T-cell (primary cell): ENCODE measurements at regions not wholly inside any gene's neighbourhood (a gene's known extent, or its start where the extent isn't known, plus 50 kb on each side); places are given as distances from the start of the nearest gene placed in this dataset.

ENCODE experiments used
- ATAC-seq, 4 experiments: fragments of 200-7000 bp in 3 of 4; fragments of 150-1000 bp in 1 of 4; cut with Tn5 transposase; replicated peaks in 1 of 4; 1 replicate in 3 of 4; 2 replicates in 1 of 4; pipeline ENCODE4 v1.10.0; 2021; ENCODE audit warnings: moderate library complexity in 3 of 4, mild to moderate bottlenecking in 2 of 4, moderate number of reproducible peaks in 1 of 4
- CTCF ChIA-PET, 2 donors: fragments of 300-600 bp; sonication (Branson Sonifier 250); formaldehyde crosslinking; loops; one replicate each; lab custom pipeline; 2022; ENCODE audit warnings: antibody characterized with exemption in 2 of 2; lab: Charles Lee
- POLR2A ChIA-PET, 2 donors: fragments of 300-600 bp; sonication (Branson Sonifier 250); formaldehyde crosslinking; loops; one replicate each; lab custom pipeline; 2022; ENCODE audit warnings: antibody characterized with exemption in 2 of 2; lab: Charles Lee
- DNase-seq, 35 experiments: peaks; one replicate each; pipeline versions ENCODE4 v3.0.0 to v3.0.0-alpha.2; 2013 to 2023
- H3K27ac ChIP-seq: one replicate; pipeline ENCODE4 v1.5.1; 2013; ENCODE audit warnings: low read length
- H3K27me3 ChIP-seq, 2 experiments: replicated peaks in 1 of 2; 1 replicate in 1 of 2; 2 replicates in 1 of 2; pipeline versions ENCODE4 v1.6.1 to v1.7.0; 2013; ENCODE audit warnings: low read length in 1 of 2, mixed read lengths in 1 of 2; ENCODE audit not compliant: control insufficient read depth in 2 of 2, insufficient read depth in 2 of 2; ENCODE audit errors: extremely low read depth in 1 of 2
- H3K36me3 ChIP-seq, 2 donors: 1 replicate in 1 of 2; 2 replicates in 1 of 2; pipeline versions ENCODE4 v1.6.1 to v1.7.0; 2013; ENCODE audit warnings: low read length in 1 of 2; ENCODE audit not compliant: control insufficient read depth in 2 of 2, insufficient read depth in 1 of 2; ENCODE audit errors: extremely low read depth in 1 of 2
- H3K4me1 ChIP-seq, 2 experiments: 1 replicate in 1 of 2; 2 replicates in 1 of 2; pipeline versions ENCODE4 v1.6.1 to v1.7.0; 2013; ENCODE audit warnings: low read length in 2 of 2, mixed read lengths in 1 of 2; ENCODE audit not compliant: insufficient read depth in 2 of 2, control insufficient read depth in 1 of 2; ENCODE audit errors: extremely low read depth in 1 of 2
- H3K4me3 ChIP-seq, 2 donors: 1 replicate in 1 of 2; 2 replicates in 1 of 2; pipeline versions ENCODE4 v1.5.1 to v1.7.0; 2013; ENCODE audit warnings: mild to moderate bottlenecking in 2 of 2, low read length in 1 of 2, moderate library complexity in 1 of 2; ENCODE audit not compliant: control insufficient read depth in 1 of 2; ENCODE audit errors: extremely low read depth in 1 of 2
- H3K9me3 ChIP-seq: 2 replicates; pipeline ENCODE4 v1.7.0; 2013
- H3K27ac Mint-ChIP-seq, 2 donors: one replicate each; pipeline ENCODE4 v1.8.0; 2020 to 2021; ENCODE audit warnings: mild to moderate bottlenecking in 2 of 2, mixed read lengths in 2 of 2
- H3K27me3 Mint-ChIP-seq, 2 donors: one replicate each; pipeline ENCODE4 v1.8.0; 2021 to 2022; ENCODE audit warnings: mixed read lengths in 2 of 2
- H3K36me3 Mint-ChIP-seq: one replicate; pipeline ENCODE4 v1.8.0; 2021; ENCODE audit warnings: mixed read lengths
- H3K4me1 Mint-ChIP-seq, 3 donors: one replicate each; pipeline ENCODE4 v1.8.0; 2020 to 2022; ENCODE audit warnings: mixed read lengths in 3 of 3, mild to moderate bottlenecking in 1 of 3
- H3K4me3 Mint-ChIP-seq, 3 donors: one replicate each; pipeline ENCODE4 v1.8.0; 2020 to 2022; ENCODE audit warnings: mild to moderate bottlenecking in 3 of 3, mixed read lengths in 3 of 3, moderate library complexity in 3 of 3
- H3K9me3 Mint-ChIP-seq, 3 donors: one replicate each; pipeline ENCODE4 v1.8.0; 2020 to 2022; ENCODE audit warnings: mixed read lengths in 3 of 3
- WGBS: methylation state at CpG from one replicate; pipeline ENCODE4 v1.1.5; 2013; ENCODE audit warnings: missing lambda C conversion rate; ENCODE audit not compliant: insufficient coverage; 5-methylcytosine and 5-hydroxymethylcytosine counted together

- Mint-ChIP-seq H3K36me3 (no peaks in the 10 kb centered on the region), H3K4me1 (no peaks in the 10 kb centered on the region), H3K27me3 (peaks cover 4 to 5% of the 10 kb centered on the region in 2 donors), H3K27ac (no peak overlapping the region), H3K9me3 (no peaks in the 10 kb centered on the region), H3K4me3 (no peak overlapping the region)
- no peaks in the 10 kb centered on the region for H3K36me3 ChIP-seq
- no peaks in the 10 kb centered on the region for H3K27me3 ChIP-seq
- no peak overlapping the region for H3K27ac ChIP-seq
- no peaks in the 10 kb centered on the region for H3K4me1 ChIP-seq
- no peak overlapping the region for H3K4me3 ChIP-seq
- WGBS = no CpG with 5 or more reads among the region's 4 CpGs
- POLR2A ChIA-PET = no interaction called here
- no peaks in the 10 kb centered on the region for H3K9me3 ChIP-seq
- DNase-seq = peak in 1 of 35 experiments; percentile 28
- CTCF ChIA-PET = interaction anchor here in 1 of 2 donors (0.6 kb wide), 1 partner anchor 1154 kb away, joined by 3 read pairs; no protein-coding TSS in a partner anchor
- no peak for ATAC-seq
Observed at GRCh38 chr6:80605165-80605989, 498.9 kb downstream of the BCKDHB start.

- ATAC-seq = no peak
- H3K36me3 ChIP-seq = no peaks in the 10 kb centered on the region
- Mint-ChIP-seq H3K27me3 (peaks cover 4 to 5% of the 10 kb centered on the region in 2 donors), H3K9me3 (peaks cover 0 to 3% (median 0%) of the 10 kb centered on the region in 3 donors), H3K4me1 (no peaks in the 10 kb centered on the region), H3K27ac (no peak overlapping the region), H3K4me3 (no peak overlapping the region), H3K36me3 (no peaks in the 10 kb centered on the region)
- H3K4me1 ChIP-seq = no peaks in the 10 kb centered on the region
- no peak overlapping the region for H3K27ac ChIP-seq
- CTCF ChIA-PET = no interaction called here
- no peaks in the 10 kb centered on the region for H3K9me3 ChIP-seq
- H3K4me3 ChIP-seq = no peak overlapping the region
- no peak for DNase-seq
- H3K27me3 ChIP-seq = no peaks in the 10 kb centered on the region
- POLR2A ChIA-PET = no interaction called here
Observed at GRCh38 chr6:80603679-80604078, 497.2 kb downstream of the BCKDHB start.

GRCh38 chr6:80594461-80594860 lies 488.0 kb downstream of the BCKDHB start:
- H3K9me3 Mint-ChIP-seq = peaks cover 0 to 8% (median 0%) of the 10 kb centered on the region in 3 donors
- no peak overlapping the region for H3K27ac ChIP-seq
- no peak overlapping the region for H3K4me3 ChIP-seq
- no peak overlapping the region for H3K4me3 Mint-ChIP-seq
- H3K9me3 ChIP-seq = no peaks in the 10 kb centered on the region
- no peaks in the 10 kb centered on the region for H3K36me3 ChIP-seq
- no peak overlapping the region for H3K27ac Mint-ChIP-seq
- H3K4me1 Mint-ChIP-seq = no peaks in the 10 kb centered on the region
- H3K27me3 Mint-ChIP-seq = peaks cover 0 to 3% of the 10 kb centered on the region in 2 donors
- H3K4me1 ChIP-seq = no peaks in the 10 kb centered on the region
- WGBS = no CpG with 5 or more reads among the region's 4 CpGs
- no peaks in the 10 kb centered on the region for H3K27me3 ChIP-seq
- POLR2A ChIA-PET = no interaction called here
- H3K36me3 Mint-ChIP-seq = no peaks in the 10 kb centered on the region
- CTCF ChIA-PET = no interaction called here
- DNase-seq = no peak
- ATAC-seq = no peak

- POLR2A ChIA-PET = no interaction called here
Observed at GRCh38 chr6:80592436-80592835, 486.0 kb downstream of the BCKDHB start.

GRCh38 chr6:80586242-80586641 lies 479.8 kb downstream of the BCKDHB start:
- no peaks in the 10 kb centered on the region for H3K36me3 Mint-ChIP-seq
- H3K4me3 Mint-ChIP-seq = no peak overlapping the region
- ATAC-seq (no peak), DNase-seq (no peak)
- H3K27me3 ChIP-seq = no peaks in the 10 kb centered on the region
- H3K27ac Mint-ChIP-seq = no peak overlapping the region
- H3K4me1 ChIP-seq = no peaks in the 10 kb centered on the region
- no peaks in the 10 kb centered on the region for H3K4me1 Mint-ChIP-seq
- H3K4me3 ChIP-seq = no peak overlapping the region
- no peaks in the 10 kb centered on the region for H3K27me3 Mint-ChIP-seq
- no peak overlapping the region for H3K27ac ChIP-seq
- H3K9me3 Mint-ChIP-seq = peaks cover 9 to 21% (median 18%) of the 10 kb centered on the region in 3 donors
- no peaks in the 10 kb centered on the region for H3K36me3 ChIP-seq
- no peaks in the 10 kb centered on the region for H3K9me3 ChIP-seq
- POLR2A ChIA-PET = no interaction called here
- CTCF ChIA-PET = no interaction called here

More at GRCh38 chr6:80592436-80592835, 486.0 kb downstream of the BCKDHB start:
- H3K27ac ChIP-seq = no peak overlapping the region
- 100% methylated on average over 1 of the region's 2 CpGs for WGBS
- H3K9me3 Mint-ChIP-seq = peaks cover 0 to 5% (median under 1%) of the 10 kb centered on the region in 3 donors
- H3K27ac Mint-ChIP-seq = no peak overlapping the region
- ATAC-seq = no peak
- H3K4me1 ChIP-seq = no peaks in the 10 kb centered on the region
- no peak overlapping the region for H3K4me3 Mint-ChIP-seq
- no peak overlapping the region for H3K4me3 ChIP-seq
- no peaks in the 10 kb centered on the region for H3K9me3 ChIP-seq
- no peak for DNase-seq
- no peaks in the 10 kb centered on the region for H3K27me3 ChIP-seq
- H3K27me3 Mint-ChIP-seq = no peaks in the 10 kb centered on the region
- CTCF ChIA-PET = no interaction called here
- H3K36me3 Mint-ChIP-seq = no peaks in the 10 kb centered on the region
- no peaks in the 10 kb centered on the region for H3K36me3 ChIP-seq
- no peaks in the 10 kb centered on the region for H3K4me1 Mint-ChIP-seq

- POLR2A ChIA-PET = no interaction called here
- ATAC-seq = no peak
Observed at GRCh38 chr6:80579391-80580023, 473.0 kb downstream of the BCKDHB start.

More at GRCh38 chr6:80579391-80580023, 473.0 kb downstream of the BCKDHB start:
- Histone ChIP-seq H3K9me3 (no peaks in the 10 kb centered on the region), H3K36me3 (no peaks in the 10 kb centered on the region), H3K27me3 (no peaks in the 10 kb centered on the region), H3K4me1 (no peaks in the 10 kb centered on the region), H3K4me3 (no peak overlapping the region), H3K27ac (no peak overlapping the region)
- Mint-ChIP-seq H3K4me3 (no peak overlapping the region), H3K27ac (no peak overlapping the region), H3K9me3 (no peaks in the 10 kb centered on the region), H3K4me1 (no peaks in the 10 kb centered on the region), H3K27me3 (no peaks in the 10 kb centered on the region), H3K36me3 (no peaks in the 10 kb centered on the region)
- no peak for DNase-seq
- CTCF ChIA-PET = no interaction called here
- WGBS = 100% methylated on average over 1 of the region's 2 CpGs
